MM.1S (cell line): ENCODE measurements at regions not wholly inside any gene's neighbourhood (a gene's known extent, or its start where the extent isn't known, plus 50 kb on each side); places are given as distances from the start of the nearest gene placed in this dataset.

Experiments used
- DNase-seq: peaks from one replicate; pipeline ENCODE4 v3.0.0-alpha.2; 2015
- H2AFZ ChIP-seq: fragments of 300-600 bp; sonication (generic); 2 replicates; pipeline ENCODE4 v1.6.0; 2016; ENCODE audit warnings: antibody characterized with exemption, low read length
- H3F3A ChIP-seq: fragments of 300-600 bp; sonication (generic); 2 replicates; pipeline ENCODE4 v1.6.1; 2016; ENCODE audit warnings: mild to moderate bottlenecking, antibody characterized with exemption, low read length, moderate library complexity, mixed read lengths; ENCODE audit not compliant: insufficient read depth
- H3K27ac ChIP-seq: fragments of 300-600 bp; sonication (generic); 2 replicates; pipeline ENCODE4 v1.5.1; 2016; ENCODE audit warnings: mild to moderate bottlenecking, low read length
- H3K27me3 ChIP-seq: fragments of 300-600 bp; sonication (generic); replicated peaks from 2 replicates; pipeline ENCODE4 v1.6.0; 2016; ENCODE audit warnings: low read length; ENCODE audit not compliant: insufficient read depth
- H3K36me3 ChIP-seq: fragments of 300-600 bp; sonication (generic); replicated peaks from 2 replicates; pipeline ENCODE4 v1.6.1; 2016; ENCODE audit warnings: mild to moderate bottlenecking, low read length, mixed read lengths; ENCODE audit not compliant: insufficient read depth
- H3K4me1 ChIP-seq: fragments of 300-600 bp; sonication (generic); 2 replicates; pipeline ENCODE4 v1.6.1; 2016; ENCODE audit warnings: low read length, mixed read lengths
- H3K4me2 ChIP-seq: fragments of 300-600 bp; sonication (generic); 2 replicates; pipeline ENCODE4 v1.6.0; 2016; ENCODE audit warnings: low read depth, low read length
- H3K4me3 ChIP-seq: fragments of 300-600 bp; sonication (generic); 2 replicates; pipeline ENCODE4 v1.5.1; 2016; ENCODE audit warnings: low read length, mixed read lengths
- H3K79me2 ChIP-seq: fragments of 300-600 bp; sonication (generic); 2 replicates; pipeline ENCODE4 v1.6.1; 2016; ENCODE audit warnings: mixed run types, low read length, mixed read lengths
- H3K9ac ChIP-seq: fragments of 300-600 bp; sonication (generic); 2 replicates; pipeline ENCODE4 v1.6.1; 2016; ENCODE audit warnings: low read length, mixed read lengths
- H3K9me2 ChIP-seq: fragments of 300-600 bp; sonication (generic); replicated peaks from 2 replicates; pipeline ENCODE4 v1.6.1; 2016; ENCODE audit warnings: mild to moderate bottlenecking, low read length, mixed read lengths; ENCODE audit not compliant: insufficient read depth
- H3K9me3 ChIP-seq: fragments of 300-600 bp; sonication (generic); replicated peaks from 2 replicates; pipeline ENCODE4 v1.6.1; 2016; ENCODE audit warnings: mild to moderate bottlenecking, low read length, mixed read lengths; ENCODE audit not compliant: insufficient read depth
- H4K20me1 ChIP-seq: fragments of 300-600 bp; sonication (generic); 2 replicates; pipeline ENCODE4 v1.6.1; 2016; ENCODE audit warnings: mild to moderate bottlenecking, low read length, moderate library complexity, mixed read lengths; ENCODE audit not compliant: insufficient read depth
- CTCF ChIP-seq: fragments of 300-600 bp; sonication (generic); IDR thresholded peaks from 2 replicates; pipeline ENCODE4 v1.5.1; 2016; ENCODE audit warnings: antibody characterized with exemption, low read length, mixed read lengths
- EZH2 ChIP-seq: fragments of 300-600 bp; sonication (generic); optimal IDR thresholded peaks from 2 replicates; pipeline ENCODE3; 2017; ENCODE audit warnings: low read depth, mild to moderate bottlenecking, antibody characterized with exemption, low read length, mixed read lengths
- EZH2phosphoT487 ChIP-seq: fragments of 300-600 bp; sonication (generic); IDR thresholded peaks from 2 replicates; pipeline ENCODE4 v1.6.1; 2018; ENCODE audit warnings: antibody characterized with exemption, low read length

GRCh38 chr2:116687371-116687770, 1127.1 kb upstream of the DDX18 start:
- no peaks in the 10 kb centered on the region for H3K27me3 ChIP-seq
- no peak overlapping the region for H3K4me3 ChIP-seq
- no peak overlapping the region for H3K4me2 ChIP-seq
- no peaks in the 10 kb centered on the region for H3F3A ChIP-seq
- TF ChIP-seq EZH2phosphoT487, result no peak
- TF ChIP-seq EZH2, result no peak
- TF ChIP-seq CTCF, result no peak
- no peak overlapping the region for H3K9ac ChIP-seq
- H2AFZ ChIP-seq, result no peak overlapping the region
- H3K9me3 ChIP-seq, result no peaks in the 10 kb centered on the region
- no peaks in the 10 kb centered on the region for H3K79me2 ChIP-seq
- H3K9me2 ChIP-seq, result no peaks in the 10 kb centered on the region
- no peak for DNase-seq
- no peak overlapping the region for H3K27ac ChIP-seq
- no peaks in the 10 kb centered on the region for H3K36me3 ChIP-seq
- H3K4me1 ChIP-seq, result no peaks in the 10 kb centered on the region
- no peaks in the 10 kb centered on the region for H4K20me1 ChIP-seq

DNA sequence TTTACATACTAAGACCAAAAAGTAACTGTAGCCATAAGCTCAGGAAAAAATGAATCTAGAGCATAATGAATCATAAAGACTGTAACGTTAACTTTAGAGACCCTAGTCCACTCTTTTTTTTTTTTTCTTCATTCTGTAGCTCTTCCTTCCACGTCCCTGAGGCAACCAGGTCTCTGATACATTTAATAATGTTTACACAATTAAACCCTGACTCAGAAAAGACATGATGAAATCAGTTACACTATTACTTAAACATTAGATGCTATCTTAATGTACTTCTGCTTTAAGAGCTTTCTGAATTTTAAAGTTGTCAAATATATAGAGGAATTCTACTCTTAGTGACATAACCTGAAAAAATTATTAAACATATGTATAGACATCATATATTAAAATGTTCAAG, 1121.5 kb upstream of the DDX18 start:
- Histone ChIP-seq H2AFZ (no peak overlapping the region), H3K9me3 (no peaks in the 10 kb centered on the region), H3K9me2 (no peaks in the 10 kb centered on the region), H3K36me3 (no peaks in the 10 kb centered on the region), H3K4me1 (no peaks in the 10 kb centered on the region), H3F3A (no peaks in the 10 kb centered on the region), H3K27me3 (no peaks in the 10 kb centered on the region), H3K4me3 (no peak overlapping the region), H3K27ac (no peak overlapping the region), H3K4me2 (no peak overlapping the region), H3K9ac (no peak overlapping the region), H3K79me2 (no peaks in the 10 kb centered on the region), H4K20me1 (no peaks in the 10 kb centered on the region)
- TF ChIP-seq EZH2 (no peak), EZH2phosphoT487 (no peak), CTCF (no peak)
- no peak for DNase-seq

- Histone ChIP-seq H4K20me1 (no peaks in the 10 kb centered on the region), H3F3A (no peaks in the 10 kb centered on the region), H3K4me2 (no peak overlapping the region), H3K9me3 (no peaks in the 10 kb centered on the region), H3K27ac (no peak overlapping the region), H3K9me2 (no peaks in the 10 kb centered on the region), H3K36me3 (no peaks in the 10 kb centered on the region), H3K4me3 (no peak overlapping the region), H3K4me1 (no peaks in the 10 kb centered on the region), H3K27me3 (no peaks in the 10 kb centered on the region), H3K79me2 (no peaks in the 10 kb centered on the region), H2AFZ (no peak overlapping the region), H3K9ac (no peak overlapping the region)
- no peak for DNase-seq
- TF ChIP-seq CTCF (no peak), EZH2 (no peak), EZH2phosphoT487 (no peak)
These were observed 1118.3 kb upstream of the DDX18 start for GRCh38 chr2:116696223-116696622.
